M059J (cell line): ENCODE measurements at regions not wholly inside any gene's neighbourhood (a gene's known extent, or its start where the extent isn't known, plus 50 kb on each side); places are given as distances from the start of the nearest gene placed in this dataset.
"Not testable (repeated sequence)": the region's sequence is repeated elsewhere in the genome, so short reads cannot be mapped to it uniquely, and the experiment has no call there.

Experiments
- DNase-seq: peaks from one replicate; pipeline ENCODE4 v3.0.0-alpha.2; 2012; ENCODE audit warnings: low read depth

- DNase-seq = no peak
These were observed 460.8 kb upstream of the SMARCA2 start for GRCh38 chr9:1554081-1555035.

GRCh38 chr9:1558666-1559065 lies 456.5 kb upstream of the SMARCA2 start:
- DNase-seq = not testable (repeated sequence)

DNA sequence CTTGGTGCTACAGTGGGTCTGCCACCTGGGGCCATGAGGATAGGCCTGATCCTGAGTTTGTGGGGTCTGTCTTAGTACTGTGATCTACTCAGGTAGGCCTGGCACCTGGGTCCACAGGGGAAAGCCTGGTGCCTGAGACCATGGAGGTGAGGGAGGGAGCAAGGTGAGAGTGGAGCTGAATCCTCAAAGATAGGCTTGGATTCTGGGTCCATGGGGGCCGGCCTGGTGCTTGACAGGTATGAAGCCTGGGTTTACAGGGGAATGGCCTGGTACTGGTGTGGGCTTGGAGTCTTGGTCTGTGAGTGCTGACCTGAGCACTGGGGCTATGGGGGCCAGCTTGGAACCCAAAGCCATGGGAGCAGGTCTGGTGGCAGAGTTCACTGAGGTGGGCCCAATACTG lies 439.2 kb upstream of the SMARCA2 start:
- no peak for DNase-seq

DNA sequence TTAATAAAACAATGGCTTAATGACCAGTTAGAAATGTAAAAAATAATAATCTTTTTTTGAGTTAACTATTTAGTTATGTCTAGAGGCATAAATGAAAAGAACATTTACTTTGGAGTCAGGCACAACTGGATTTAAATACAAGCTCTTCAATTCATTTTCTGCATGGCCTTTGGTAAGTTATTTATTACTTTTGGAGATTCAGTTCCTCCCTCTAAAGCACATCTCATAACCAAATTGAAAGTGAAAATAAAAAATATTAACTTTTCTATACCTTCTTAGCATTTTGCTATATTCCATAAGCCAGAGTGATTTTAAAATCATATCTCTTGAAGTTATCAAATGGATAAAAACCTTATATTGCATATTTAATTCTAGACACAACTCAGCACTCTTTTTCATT lies 434.9 kb upstream of the SMARCA2 start:
- no peak for DNase-seq

GRCh38 chr9:1581926-1582325 lies 433.2 kb upstream of the SMARCA2 start:
- no peak for DNase-seq

GRCh38 chr9:1591310-1591709 lies 423.8 kb upstream of the SMARCA2 start:
- DNase-seq = no peak

- no peak for DNase-seq
These were observed 416.9 kb upstream of the SMARCA2 start for GRCh38 chr9:1598270-1598669.

DNA sequence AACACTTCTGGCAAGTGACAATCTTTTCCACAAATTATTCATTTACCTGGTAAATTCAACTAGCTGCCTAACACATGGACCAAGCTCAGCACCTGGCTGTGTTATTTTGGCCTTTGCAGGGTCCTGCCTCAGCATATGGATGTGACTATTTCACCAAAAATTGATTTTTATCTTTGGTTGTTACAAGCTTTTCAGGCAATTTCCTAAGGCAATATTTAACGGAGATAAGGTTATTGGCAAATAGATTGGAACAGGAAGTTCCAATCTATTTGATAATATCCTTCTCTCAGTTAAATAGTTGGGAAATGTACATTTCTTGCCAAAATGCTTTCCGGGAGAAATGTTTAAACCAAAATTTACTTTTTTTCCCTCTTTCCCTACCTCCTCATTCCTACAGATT lies 415.2 kb upstream of the SMARCA2 start:
- DNase-seq = no peak

DNA sequence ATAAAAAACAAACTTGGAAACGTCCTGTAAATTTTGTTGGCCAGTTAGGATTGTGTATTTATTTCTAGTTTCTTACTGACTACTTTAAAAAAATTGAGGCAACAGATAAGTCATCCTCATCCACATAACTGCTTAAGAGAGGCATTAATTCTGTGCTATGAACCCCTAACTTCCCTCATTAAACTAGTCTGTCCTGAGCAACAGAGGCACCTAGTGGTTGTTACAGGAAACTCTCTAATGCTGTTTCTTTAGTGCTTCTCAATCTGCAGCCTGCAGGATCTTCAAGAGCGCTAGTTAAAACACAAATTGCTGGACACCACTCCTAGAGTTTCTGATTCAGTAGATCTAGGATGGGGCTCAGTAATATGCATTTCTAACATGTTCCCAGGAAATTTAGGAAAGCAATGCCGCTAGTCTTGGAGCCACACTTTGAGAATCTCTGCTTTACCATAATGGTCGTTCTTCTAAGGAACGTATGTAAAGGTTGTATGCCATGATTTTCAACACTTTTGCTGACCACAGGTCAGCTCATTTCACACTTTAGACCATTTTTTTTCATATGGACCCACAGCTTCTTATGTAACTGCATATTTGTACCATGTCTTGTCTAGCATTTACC lies 410.1 kb upstream of the SMARCA2 start:
- peak; percentile 27 for DNase-seq

- DNase-seq = no peak
These were observed 408.9 kb upstream of the SMARCA2 start for GRCh38 chr9:1606253-1606652.

GRCh38 chr9:1612886-1613285 lies 402.3 kb upstream of the SMARCA2 start:
- no peak for DNase-seq

- DNase-seq = no peak
These were observed 397.7 kb upstream of the SMARCA2 start for GRCh38 chr9:1617419-1617818.

DNA sequence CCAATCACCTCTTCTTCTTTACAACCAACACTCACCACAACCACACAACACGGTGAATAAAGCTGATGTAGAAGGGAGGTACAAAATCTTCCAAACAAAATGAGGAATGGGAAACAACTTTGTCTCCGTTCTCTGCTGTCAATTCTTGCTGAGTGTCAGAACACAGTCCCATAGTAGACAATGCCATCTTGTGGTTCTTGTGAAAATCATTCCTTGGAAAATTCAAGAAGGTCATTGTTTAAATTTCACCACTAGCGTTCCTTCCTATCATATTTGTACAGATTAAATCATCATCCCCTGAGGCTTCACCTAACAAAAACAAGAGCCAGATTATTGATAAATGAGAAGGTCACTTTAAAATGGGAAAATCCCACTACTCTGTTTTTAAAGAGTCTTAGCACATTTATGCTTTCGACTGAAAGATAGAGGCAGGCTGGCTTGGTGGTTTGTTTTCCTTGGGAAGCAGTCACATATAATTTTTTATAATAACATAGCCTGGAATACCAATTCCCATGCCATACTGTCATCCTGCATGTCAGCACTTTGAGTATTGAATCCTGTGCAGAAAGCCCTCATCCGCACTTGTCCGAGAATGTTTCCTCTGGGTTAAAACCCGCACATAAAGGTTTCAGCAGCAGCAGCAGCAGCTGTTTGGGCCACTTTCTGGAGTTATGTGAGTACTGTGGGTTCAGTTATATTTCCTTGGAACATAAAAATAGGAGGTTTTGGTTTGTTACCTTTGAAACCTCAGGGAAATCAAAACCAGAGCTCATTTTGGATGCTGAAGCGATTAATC lies 395.0 kb upstream of the SMARCA2 start:
- peak; percentile 9 for DNase-seq

DNA sequence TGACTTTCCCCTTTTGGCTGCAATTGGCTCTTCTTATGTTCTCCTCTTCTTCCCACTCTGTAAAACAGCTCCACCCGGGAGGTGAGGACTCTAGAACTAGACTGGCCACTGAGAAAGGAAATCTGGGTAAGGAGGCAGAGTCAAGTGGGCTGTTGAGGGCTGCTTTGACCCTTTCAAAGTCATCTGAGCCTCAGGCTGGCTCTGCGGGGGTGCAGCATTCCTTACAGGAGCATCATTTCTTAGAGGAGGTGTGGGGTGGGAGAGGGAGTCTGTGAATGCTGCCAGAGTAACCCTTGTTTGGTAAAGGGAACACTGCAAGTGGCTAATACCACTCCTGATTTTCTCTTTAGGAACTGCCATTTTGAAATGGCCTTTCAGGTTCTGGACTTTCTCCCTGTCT lies 377.7 kb upstream of the SMARCA2 start:
- DNase-seq = no peak

DNA sequence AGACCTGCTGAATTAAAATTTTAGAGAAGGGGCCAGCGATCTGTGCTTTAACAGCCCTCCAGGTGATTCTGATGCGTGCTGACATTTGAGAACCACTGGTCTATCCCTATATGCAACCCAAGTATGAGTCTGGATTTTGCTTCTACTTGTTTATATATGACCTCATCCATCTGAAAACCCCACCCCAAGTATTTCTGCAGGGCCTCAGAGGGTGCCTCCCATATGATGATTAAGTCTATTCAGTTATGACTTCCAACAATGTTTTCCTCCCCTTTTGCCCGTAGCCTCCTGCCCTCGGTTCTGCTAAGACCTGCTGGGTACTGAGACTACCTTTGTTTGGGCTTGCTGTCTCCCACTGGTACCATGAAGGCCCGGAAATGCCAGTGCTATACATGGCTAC lies 376.0 kb upstream of the SMARCA2 start:
- DNase-seq = no peak

DNA sequence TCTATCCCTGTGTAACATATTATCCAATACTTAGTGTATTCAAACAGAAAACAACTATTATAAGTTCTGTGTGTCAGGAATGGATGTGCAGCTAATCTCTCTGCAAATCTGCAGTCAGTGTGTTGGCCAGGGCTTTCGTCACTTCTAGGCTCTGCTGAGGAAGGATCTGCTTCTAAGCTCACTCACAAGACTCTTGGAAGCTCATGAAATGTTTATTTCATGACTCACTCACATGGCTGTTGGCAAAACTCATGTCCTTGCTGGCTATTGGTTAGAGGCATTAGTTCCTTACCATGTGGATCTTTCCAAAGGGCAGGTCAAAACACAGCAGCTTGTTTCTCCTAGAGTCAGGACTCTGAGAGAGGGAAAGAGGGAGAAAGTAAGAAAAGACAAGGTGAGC lies 367.4 kb upstream of the SMARCA2 start:
- DNase-seq = peak; percentile 55

- DNase-seq = no peak
These were observed 361.9 kb upstream of the SMARCA2 start for GRCh38 chr9:1653282-1653681.

DNA sequence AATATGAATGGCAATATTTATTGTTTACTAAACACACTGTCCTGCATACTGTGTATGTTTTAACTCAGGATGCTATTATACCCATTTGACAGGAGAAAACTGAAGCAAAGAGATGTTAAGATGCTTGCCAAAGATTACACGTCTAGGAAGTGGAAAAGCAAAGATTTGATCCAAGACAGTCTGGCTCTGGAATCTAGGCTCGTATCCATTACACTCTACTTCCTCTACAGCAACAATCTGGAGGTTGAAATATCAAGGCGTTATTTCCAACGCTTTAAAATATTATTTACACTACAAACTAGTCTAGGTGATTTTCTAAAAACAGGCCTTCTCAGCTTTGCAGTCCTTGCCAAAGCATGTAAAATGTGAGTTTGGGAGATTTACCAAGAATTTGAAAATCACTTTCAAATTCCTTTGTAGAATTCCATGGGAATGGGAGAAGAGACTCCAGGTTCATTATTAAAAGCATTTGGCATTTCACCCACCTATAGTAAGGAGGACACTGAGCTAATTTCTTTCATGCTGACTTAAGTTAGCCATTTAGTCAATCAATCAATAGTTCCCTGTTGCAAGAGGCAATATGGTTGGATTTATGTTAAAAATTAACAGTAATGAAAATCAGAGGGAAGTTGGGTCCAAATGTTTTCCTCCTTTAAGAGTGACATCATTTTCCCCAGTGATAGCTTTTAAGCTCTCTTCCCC lies 356.3 kb upstream of the SMARCA2 start:
- DNase-seq = no peak

DNA sequence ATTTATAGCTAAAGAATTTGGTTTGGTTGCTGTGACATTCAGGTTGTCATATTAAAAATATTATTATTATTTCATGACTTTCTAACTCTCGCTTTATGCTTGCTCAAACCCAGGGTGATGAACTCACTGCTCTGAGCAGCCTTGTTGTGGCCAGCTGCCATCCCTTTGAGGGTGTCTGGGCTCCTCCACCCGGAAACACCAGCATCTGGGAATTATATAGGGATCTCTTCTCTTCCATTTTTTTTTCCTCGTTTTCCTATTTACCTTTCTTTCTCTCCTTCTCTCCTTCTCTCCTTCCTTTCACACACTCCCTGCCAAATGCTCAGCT lies 355.8 kb upstream of the SMARCA2 start:
- DNase-seq = no peak

DNA sequence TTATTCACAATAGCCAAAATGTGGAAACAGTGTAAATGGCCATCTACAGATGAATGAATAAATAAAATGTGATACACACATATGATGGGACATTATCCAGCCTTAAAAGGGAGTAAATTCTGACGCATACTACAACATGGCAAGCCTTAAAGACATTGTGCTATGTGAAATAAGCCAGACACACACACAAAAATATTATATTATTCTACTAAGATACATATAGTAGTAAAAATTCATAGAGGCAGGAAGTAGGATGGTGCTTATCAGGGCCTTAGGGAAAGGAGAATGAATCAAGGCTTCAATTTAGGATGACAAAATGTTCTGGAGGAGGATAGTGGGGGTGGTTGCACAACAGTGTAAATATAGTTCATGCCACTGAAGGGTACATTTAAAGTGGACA lies 346.7 kb upstream of the SMARCA2 start:
- DNase-seq = no peak

GRCh38 chr9:1673300-1673699 lies 341.8 kb upstream of the SMARCA2 start:
- no peak for DNase-seq

- DNase-seq = no peak
These were observed 338.4 kb upstream of the SMARCA2 start for GRCh38 chr9:1676771-1677170.
